ENCODE measurements at regions not wholly inside any gene's neighbourhood (a gene's known extent, or its start where the extent isn't known, plus 50 kb on each side); places are given as distances from the start of the nearest gene placed in this dataset.

- ATAC-seq (no peak), DNase-seq (ENCODE audit: low spot score) (no peak)
- Histone ChIP-seq H3K79me2 (replicated peaks; ENCODE audit: insufficient read depth) (no peaks in the 10 kb centered on the region), H3F3A (replicated peaks; ENCODE audit: low read depth) (no peaks in the 10 kb centered on the region), H3K9me2 (ENCODE audit: insufficient read depth) (no peaks in the 10 kb centered on the region), H2AFZ (0 out of 2 replicates have a peak overlapping the region, but pooled peaks have one; percentile 16), H3K4me2 (no peak overlapping the region), H3K27ac (ENCODE audit: low read depth) (no peak overlapping the region), H4K20me1 (replicated peaks; ENCODE audit: insufficient read depth) (no peaks in the 10 kb centered on the region), H3K4me1 (ENCODE audit: insufficient read depth) (peaks cover 8% of the 10 kb centered on the region; the same call in 1 of the 2 replicates), H3K36me3 (ENCODE audit: insufficient read depth) (no peaks in the 10 kb centered on the region), H3K27me3 (ENCODE audit: insufficient read depth) (no peaks in the 10 kb centered on the region), H3K4me3 (no peak overlapping the region)
- Mint-ChIP-seq H3K27me3 (ENCODE audit: insufficient read depth, low read depth, poor library complexity) (no peaks in the 10 kb centered on the region), H3K36me3 (ENCODE audit: low read depth) (peaks cover 22% of the 10 kb centered on the region; the same call in 2 of the 3 replicates), H3K4me1 (peaks cover 5% of the 10 kb centered on the region), H3K9me3 (peaks cover 17% of the 10 kb centered on the region), H3K27ac (no peak overlapping the region), H3K4me3 (no peak overlapping the region)
- TF ChIP-seq CTCF (conservative IDR thresholded peaks at IDR 0.05; ENCODE audit: low read depth in 2 of 2) (no peak), NANOG (IDR thresholded peaks at IDR 0.05; ENCODE audit: borderline replicate concordance) (no peak), JUNB (IDR thresholded peaks at IDR 0.05; ENCODE audit: unreplicated experiment) (no peak)
These were observed 139.9 kb downstream of the ARL4A start for GRCh38 chr7:12827219-12827821.

- peaks cover 7% of the 10 kb centered on the region; the same call in 1 of the 2 replicates for H3K4me1 ChIP-seq (ENCODE audit: insufficient read depth)
- H3K36me3 Mint-ChIP-seq (ENCODE audit: low read depth): peaks cover 17% of the 10 kb centered on the region
- no peaks in the 10 kb centered on the region for H3K79me2 ChIP-seq (replicated peaks; ENCODE audit: insufficient read depth)
- no peak overlapping the region for H3K27ac ChIP-seq (ENCODE audit: low read depth)
- no peak overlapping the region for H3K4me2 ChIP-seq
- H3K4me1 Mint-ChIP-seq: peaks cover 5% of the 10 kb centered on the region
- peaks cover 14% of the 10 kb centered on the region for H3K9me3 Mint-ChIP-seq
- no peaks in the 10 kb centered on the region for H3K9me2 ChIP-seq (ENCODE audit: insufficient read depth)
- 0 out of 2 replicates have a peak overlapping the region, but pooled peaks have one; percentile 16 for H2AFZ ChIP-seq
- H3K27ac Mint-ChIP-seq: no peak overlapping the region
- H3K27me3 ChIP-seq (ENCODE audit: insufficient read depth): no peaks in the 10 kb centered on the region
- H3F3A ChIP-seq (replicated peaks; ENCODE audit: low read depth): no peaks in the 10 kb centered on the region
- no peaks in the 10 kb centered on the region for H4K20me1 ChIP-seq (replicated peaks; ENCODE audit: insufficient read depth)
- DNase-seq (ENCODE audit: low spot score) (no peak), ATAC-seq (no peak)
- H3K36me3 ChIP-seq (ENCODE audit: insufficient read depth): no peaks in the 10 kb centered on the region
- H3K27me3 Mint-ChIP-seq (ENCODE audit: insufficient read depth, low read depth, poor library complexity): no peaks in the 10 kb centered on the region
- H3K4me3 ChIP-seq: no peak overlapping the region
- no peak overlapping the region for H3K4me3 Mint-ChIP-seq
- TF ChIP-seq CTCF (conservative IDR thresholded peaks at IDR 0.05; ENCODE audit: low read depth in 2 of 2): no peak
- TF ChIP-seq EZH2phosphoT487 (IDR thresholded peaks at IDR 0.05; ENCODE audit: unreplicated experiment): no peak
- no peak for TF ChIP-seq ZNF114 (CRISPR knock-in tag; IDR thresholded peaks at IDR 0.05)
- no peak for TF ChIP-seq EZH2 (IDR thresholded peaks at IDR 0.05; ENCODE audit: low read depth, unreplicated experiment)
- TF ChIP-seq JUNB (IDR thresholded peaks at IDR 0.05; ENCODE audit: unreplicated experiment): no peak
- TF ChIP-seq ZNF331 (CRISPR knock-in tag; IDR thresholded peaks at IDR 0.05; ENCODE audit: low read depth): no peak
- TF ChIP-seq ZNF462 (CRISPR knock-in tag; IDR thresholded peaks at IDR 0.05): no peak
These were observed 140.5 kb downstream of the ARL4A start for GRCh38 chr7:12827920-12828319.

Data from GM23338 (cell line).